Epithelial cell of prostate (primary cell): ENCODE measurements at regions not wholly inside any gene's neighbourhood (a gene's known extent, or its start where the extent isn't known, plus 50 kb on each side); places are given as distances from the start of the nearest gene placed in this dataset.

Experiments
- DNase-seq: peaks from one replicate; pipeline ENCODE4 v3.0.0-alpha.2; 2011; ENCODE audit warnings: low read depth, low spot score
- H3K27ac ChIP-seq: fragments of 450-650 bp; 2 replicates; pipeline ENCODE4 v1.5.1; 2017; ENCODE audit warnings: mild to moderate bottlenecking

GRCh38 chr10:15462253-15462897 lies 91.3 kb upstream of the FAM171A1 start:
- no peak overlapping the region for H3K27ac ChIP-seq
- no peak for DNase-seq

- DNase-seq = peak; percentile 3
- no peak overlapping the region for H3K27ac ChIP-seq
Observed at GRCh38 chr10:15461353-15462108, 90.4 kb upstream of the FAM171A1 start.

- H3K27ac ChIP-seq = no peak overlapping the region
- DNase-seq = no peak
Observed at GRCh38 chr10:15460661-15461060, 89.6 kb upstream of the FAM171A1 start.

- no peak overlapping the region for H3K27ac ChIP-seq
- no peak for DNase-seq
Observed at GRCh38 chr10:15459218-15459617, 88.1 kb upstream of the FAM171A1 start.

- no peak for DNase-seq
- no peak overlapping the region for H3K27ac ChIP-seq
Observed at GRCh38 chr10:15457382-15457781, 86.3 kb upstream of the FAM171A1 start.

GRCh38 chr10:15455456-15455855 lies 84.4 kb upstream of the FAM171A1 start:
- DNase-seq = no peak
- no peak overlapping the region for H3K27ac ChIP-seq

- DNase-seq = no peak
- H3K27ac ChIP-seq = no peak overlapping the region
Observed at GRCh38 chr10:15453926-15454325, 82.8 kb upstream of the FAM171A1 start.

DNA sequence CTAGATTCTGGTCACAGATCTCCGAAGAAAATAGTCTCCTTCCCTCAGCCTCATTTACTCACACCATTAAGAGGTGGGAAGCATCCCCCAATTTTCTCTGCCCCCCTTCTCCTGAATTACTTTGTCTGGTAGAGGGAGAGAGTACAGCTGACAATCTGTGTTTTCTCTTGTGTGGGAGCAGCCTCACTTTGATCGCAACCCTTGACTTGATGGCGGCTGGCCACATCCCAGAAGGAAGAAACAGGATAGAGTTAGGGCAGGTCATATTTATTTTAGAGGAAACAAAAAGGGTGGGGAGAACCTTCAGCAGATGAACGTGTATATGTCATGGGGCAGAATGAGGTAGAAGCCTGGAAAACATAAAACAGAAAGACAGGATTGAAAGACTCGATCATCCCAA lies 82.4 kb upstream of the FAM171A1 start:
- no peak overlapping the region for H3K27ac ChIP-seq
- DNase-seq = no peak

DNA sequence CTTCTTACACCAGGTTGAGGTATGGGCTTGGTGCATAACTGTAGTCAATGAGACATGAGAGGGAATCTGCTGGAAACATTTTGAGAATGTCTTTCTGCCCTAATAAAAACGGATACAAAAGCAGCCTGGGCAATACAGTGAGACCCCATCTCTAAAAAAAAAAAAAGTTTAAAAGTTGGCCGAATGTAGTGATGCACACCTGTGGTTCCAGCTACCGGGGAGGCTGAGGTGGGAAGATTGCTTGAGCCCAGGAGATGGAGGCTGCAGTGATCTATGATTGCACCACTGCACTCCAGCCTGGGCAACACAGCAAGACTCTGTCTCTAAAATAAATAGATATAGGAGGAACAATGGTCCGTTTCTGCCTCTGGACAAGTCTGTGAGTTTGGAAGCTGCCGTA lies 81.5 kb upstream of the FAM171A1 start:
- no peak for DNase-seq
- no peak overlapping the region for H3K27ac ChIP-seq

- no peak for DNase-seq
- H3K27ac ChIP-seq = no peak overlapping the region
Observed at GRCh38 chr10:15451137-15452094, 80.3 kb upstream of the FAM171A1 start.

DNA sequence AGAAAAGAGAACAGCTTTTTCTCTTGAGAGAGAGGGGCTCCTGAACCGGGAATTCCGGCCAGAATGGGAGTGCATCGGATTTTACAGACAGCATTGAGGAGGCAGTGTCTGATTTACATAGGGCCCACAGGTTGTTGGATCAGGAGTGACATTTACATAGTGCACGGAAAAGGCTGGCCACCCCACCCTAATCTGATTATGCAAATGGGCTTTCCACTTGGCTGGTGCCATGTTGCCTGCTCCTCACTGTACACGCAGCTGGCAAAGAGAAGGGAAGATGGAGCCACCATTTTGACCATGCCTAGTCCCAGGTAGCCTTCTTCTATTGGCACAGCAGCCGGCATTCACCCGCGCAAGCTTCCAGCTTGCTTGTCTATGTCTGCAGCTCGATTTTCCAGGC lies 77.5 kb upstream of the FAM171A1 start:
- no peak overlapping the region for H3K27ac ChIP-seq
- DNase-seq = no peak

DNA sequence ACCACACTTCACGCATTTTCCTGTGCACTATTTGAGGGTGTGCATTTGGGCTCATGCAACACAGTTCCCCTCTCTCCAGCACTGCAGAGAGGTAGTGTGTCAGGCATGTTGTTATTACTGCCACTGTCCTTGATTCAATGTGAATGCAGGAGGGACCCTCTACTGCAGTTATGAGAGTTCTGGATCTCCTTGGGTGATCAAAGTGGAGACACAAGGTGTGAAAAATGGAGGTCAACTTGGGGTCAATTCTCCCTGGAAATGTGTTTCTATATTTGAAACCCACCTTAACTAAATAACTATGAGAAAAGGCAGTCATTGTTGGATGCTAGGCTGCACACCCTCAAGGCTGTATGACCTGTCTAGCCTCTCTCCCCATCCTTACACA lies 73.9 kb upstream of the FAM171A1 start:
- H3K27ac ChIP-seq = no peak overlapping the region
- DNase-seq = no peak

DNA sequence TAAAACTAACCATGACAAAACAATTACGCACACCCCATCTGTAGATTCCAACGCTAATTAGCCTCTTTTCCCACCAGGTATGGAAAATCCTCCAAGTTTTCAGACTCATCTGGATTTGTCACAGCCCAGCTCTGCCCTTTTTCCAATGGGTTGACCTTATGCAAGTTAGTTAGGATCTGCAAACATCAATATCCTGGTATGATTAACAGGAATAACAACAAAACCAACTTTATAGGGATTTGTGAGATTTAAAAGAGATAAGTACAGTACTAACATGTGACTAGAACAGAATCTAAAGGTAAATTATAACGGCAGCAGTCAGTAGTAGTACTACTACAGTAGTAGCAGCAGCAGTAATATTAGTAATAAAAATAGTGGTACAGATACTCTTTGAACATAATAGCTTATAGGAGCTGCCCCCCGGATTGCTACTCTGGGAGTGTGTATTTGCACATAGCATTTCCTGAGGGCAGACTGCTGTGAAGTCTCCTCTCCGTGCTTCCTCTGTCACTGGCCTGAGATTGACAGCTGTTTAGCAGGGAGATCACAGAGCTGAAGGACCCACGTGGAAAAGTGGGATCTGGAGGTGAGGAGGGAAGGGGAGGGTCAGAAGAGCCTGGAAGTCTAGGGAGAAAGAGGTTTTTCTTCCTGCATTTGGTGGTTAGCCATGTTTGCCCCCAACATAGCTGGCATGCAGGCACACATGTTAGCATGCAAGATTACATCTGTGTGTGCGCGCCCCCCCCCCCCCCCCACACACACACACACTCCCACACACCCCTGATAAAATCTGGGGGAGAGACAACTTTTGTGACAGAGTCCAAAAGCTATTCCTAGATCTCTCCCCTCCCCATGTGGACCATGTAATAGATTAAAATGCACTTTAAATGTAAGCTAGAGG lies 73.3 kb upstream of the FAM171A1 start:
- H3K27ac ChIP-seq = no peak overlapping the region
- DNase-seq = no peak

DNA sequence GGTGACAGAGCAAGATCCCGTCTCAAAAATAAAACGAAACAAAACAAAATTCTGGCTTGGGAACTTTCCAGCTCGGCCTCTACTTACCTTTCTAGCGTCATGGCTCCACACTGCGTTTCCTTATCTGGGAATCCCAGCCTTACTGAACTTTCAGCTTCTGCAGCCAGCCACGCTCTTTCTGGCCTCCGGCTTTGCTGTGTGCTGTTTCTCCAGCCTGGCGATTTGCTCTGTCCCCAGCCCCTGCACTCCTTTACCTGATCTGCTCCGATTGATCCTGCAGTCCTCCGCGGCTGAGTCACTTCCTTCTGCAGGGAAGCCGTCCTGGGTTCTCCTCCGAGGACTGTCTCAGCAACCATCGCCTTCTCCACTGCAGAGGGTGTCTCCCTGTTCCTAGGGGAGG lies 71.0 kb upstream of the FAM171A1 start:
- DNase-seq = no peak
- no peak overlapping the region for H3K27ac ChIP-seq

DNA sequence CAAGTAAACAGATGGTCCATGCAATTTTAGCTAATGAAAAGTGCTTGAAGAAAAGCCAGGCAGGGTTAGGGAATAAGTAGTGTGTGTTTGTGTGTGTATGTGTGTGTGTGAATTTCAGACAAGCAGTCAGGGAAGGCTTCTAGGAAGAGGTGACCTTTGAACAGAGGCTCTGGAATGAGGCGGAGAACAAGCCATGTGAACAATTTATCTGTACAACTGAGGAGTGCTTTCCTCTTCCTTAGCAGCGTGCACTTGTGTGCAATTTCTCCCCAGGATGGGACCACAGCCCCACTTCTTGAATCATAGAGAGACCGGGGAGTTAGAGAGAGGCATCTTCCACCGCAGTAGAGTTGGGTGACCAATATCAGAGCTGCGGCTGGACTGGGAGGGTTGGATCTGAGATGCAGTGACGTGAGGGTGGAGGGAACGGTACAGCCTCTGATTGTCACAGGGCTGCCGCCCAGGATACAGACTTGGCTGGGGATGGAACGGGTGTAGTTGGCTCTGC lies 69.2 kb upstream of the FAM171A1 start:
- H3K27ac ChIP-seq = no peak overlapping the region
- no peak for DNase-seq

- H3K27ac ChIP-seq = no peak overlapping the region
- no peak for DNase-seq
Observed at GRCh38 chr10:15439341-15439842, 68.3 kb upstream of the FAM171A1 start.

DNA sequence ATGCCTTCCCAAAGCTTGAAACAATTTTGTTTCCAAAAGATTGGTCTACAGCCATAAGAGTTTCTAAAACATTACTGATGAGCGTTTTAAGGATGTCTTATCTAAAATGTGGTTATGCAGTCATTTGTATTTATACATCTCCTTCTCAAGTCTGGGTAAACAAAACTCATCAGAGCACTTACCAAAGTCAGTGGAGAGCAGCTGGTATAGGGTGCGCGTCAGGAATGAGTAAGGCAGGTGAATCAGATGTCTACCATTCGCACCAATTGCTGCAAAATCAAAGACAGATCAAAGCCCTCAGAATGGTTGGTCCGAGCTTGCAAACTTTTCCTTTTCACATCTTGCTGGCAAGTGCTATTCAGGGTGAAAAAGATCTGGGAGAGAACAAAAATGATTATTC lies 65.6 kb upstream of the FAM171A1 start:
- no peak overlapping the region for H3K27ac ChIP-seq
- DNase-seq = peak; percentile 49

DNA sequence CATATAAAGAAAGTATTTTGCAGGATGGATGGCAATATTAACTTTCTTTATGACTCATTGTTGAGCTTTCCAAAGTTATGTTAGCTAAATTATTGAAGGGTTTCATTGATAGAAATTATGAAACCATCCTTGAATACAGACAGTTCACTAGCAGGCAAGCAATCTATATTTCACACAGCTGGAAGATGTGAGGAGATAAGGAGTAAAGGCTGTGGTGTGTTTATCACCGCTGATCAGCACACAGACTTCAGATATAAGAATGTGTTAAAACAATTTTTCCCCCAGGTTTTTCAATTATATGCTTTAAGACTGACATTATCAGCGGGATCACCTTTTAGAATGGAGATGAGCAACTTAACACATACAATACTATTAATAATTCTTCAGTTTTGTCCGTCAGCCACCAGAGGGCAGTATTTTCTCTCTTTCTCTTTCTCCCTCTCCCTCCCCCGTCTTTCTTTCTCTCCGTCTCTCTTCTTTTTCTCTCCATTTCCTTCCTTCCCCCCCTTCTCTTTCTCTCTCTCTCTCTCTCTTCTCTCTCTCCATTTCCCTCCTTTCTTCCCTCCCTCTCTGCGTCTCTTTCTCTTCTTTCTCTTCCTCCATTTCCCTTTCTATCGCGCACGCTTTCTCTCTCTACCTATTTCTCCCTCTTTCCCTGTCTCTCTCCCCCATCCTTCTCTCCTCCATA lies 62.9 kb upstream of the FAM171A1 start:
- H3K27ac ChIP-seq = no peak overlapping the region
- no peak for DNase-seq

DNA sequence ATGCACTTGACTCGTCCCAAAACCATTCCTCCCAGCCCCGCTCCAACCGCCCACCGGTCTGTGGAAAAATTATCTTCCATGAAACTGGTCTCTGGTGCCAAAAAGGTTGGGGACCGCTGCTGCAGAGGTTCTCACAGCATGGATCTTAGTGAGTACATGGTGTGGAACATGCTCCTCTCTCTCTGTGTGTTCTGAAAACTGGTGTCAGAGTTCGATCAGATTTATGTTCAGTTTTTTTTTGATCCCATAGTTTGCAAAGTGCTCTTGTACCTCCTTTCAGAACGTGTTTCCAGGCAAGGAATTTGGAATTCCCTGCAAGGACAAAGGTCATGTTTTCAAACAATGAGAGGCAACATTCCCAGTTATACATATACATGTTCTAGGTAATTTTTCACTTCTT lies 61.2 kb upstream of the FAM171A1 start:
- no peak overlapping the region for H3K27ac ChIP-seq
- DNase-seq = no peak
